ENCODE measurements at regions not wholly inside any gene's neighbourhood (a gene's known extent, or its start where the extent isn't known, plus 50 kb on each side); places are given as distances from the start of the nearest gene placed in this dataset.

DNA sequence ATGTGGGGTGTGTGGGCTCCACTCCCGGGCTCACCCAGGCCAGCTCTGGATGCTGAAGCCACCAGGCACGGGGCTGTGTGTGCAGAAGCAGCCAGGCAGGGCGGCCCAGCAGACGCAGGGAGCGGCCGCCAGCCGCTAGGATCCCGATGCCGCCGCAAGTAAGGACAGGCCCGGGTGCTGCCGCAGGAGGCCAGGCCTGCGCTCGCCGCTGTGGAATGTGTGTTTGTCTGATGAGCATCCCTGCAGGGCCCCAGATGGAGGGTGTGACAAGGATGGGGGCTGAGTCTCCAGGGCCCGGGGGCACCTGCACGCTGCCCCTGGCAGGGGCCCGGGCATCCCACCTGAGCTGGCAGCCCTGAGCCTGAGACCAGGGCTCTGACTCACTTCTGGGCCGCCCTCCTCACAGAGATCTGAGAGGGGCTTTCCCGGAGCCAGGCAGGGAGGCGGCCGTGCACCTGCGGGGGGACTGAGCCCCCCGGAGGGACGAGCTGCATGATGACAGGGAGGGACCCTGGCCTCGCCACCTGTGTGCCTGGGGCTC is 101.5 kb downstream of the FOXL3 start:
- Mint-ChIP-seq H3K36me3 (ENCODE audit: low read depth) (no peaks in the 10 kb centered on the region), H3K4me3 (no peak overlapping the region), H3K27ac (no peak overlapping the region), H3K4me1 (ENCODE audit: low read depth) (no peaks in the 10 kb centered on the region), H3K27me3 (ENCODE audit: low read depth) (peaks cover 2% of the 10 kb centered on the region), H3K9me3 (peaks cover 25% of the 10 kb centered on the region)
- DNase-seq (ENCODE audit: low spot score): no peak

DNA sequence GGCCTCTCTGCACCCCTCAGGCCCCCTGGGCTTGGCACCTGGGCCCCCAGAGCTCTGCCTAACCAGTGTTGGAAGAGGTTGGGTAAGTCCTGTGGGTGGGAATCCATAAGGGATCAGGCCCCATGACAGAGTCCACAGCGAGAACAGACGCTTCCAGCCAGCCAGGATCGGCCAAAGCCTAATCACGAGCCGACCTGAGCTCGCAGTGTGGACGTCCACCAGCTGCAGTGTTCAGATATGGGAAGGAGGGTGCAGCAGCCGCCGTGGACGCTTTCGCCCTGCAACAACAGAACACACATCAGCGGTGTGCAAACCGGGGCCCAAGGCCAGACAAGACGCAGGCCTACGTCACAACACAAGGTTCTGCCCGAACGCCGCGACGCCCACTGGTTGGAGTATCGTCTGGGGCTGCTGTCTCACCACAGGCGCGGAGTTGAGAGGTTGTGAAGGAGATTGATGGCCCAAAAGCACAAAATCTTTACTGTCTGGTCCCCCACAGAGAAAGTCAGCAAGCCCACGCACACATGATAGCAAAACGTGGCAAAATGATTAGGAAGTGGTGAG is 102.1 kb downstream of the FOXL3 start:
- H3K9me3 Mint-ChIP-seq: peaks cover 28% of the 10 kb centered on the region
- peaks cover 2% of the 10 kb centered on the region for H3K27me3 Mint-ChIP-seq (ENCODE audit: low read depth)
- H3K4me3 Mint-ChIP-seq: no peak overlapping the region
- H3K4me1 Mint-ChIP-seq (ENCODE audit: low read depth): no peaks in the 10 kb centered on the region
- H3K27ac Mint-ChIP-seq: no peak overlapping the region
- DNase-seq (ENCODE audit: low spot score): no peak
- H3K36me3 Mint-ChIP-seq (ENCODE audit: low read depth): no peaks in the 10 kb centered on the region

DNA sequence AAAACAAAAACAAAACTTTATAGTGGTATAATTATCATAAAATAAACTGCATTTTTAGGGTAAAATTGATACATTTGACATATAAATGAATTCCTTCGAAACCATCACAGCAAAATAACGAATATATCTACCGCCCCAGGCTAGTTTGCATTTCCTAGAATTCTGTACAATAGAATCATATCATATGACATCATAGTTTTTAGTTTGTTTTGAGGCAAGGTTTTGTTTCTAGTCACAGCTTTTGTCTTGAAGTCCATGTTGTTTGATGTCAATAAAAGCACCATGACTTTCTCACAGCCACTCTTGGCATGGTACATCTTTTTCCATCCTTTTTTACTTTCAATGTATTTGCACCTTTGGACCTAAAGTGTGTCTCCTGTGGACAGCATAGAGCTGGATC is 102.9 kb downstream of the FOXL3 start:
- Mint-ChIP-seq H3K9me3 (peaks cover 28% of the 10 kb centered on the region), H3K4me3 (no peak overlapping the region), H3K36me3 (ENCODE audit: low read depth) (no peaks in the 10 kb centered on the region), H3K27ac (no peak overlapping the region), H3K27me3 (ENCODE audit: low read depth) (peaks cover 2% of the 10 kb centered on the region), H3K4me1 (ENCODE audit: low read depth) (no peaks in the 10 kb centered on the region)
- DNase-seq (ENCODE audit: low spot score): no peak

DNA sequence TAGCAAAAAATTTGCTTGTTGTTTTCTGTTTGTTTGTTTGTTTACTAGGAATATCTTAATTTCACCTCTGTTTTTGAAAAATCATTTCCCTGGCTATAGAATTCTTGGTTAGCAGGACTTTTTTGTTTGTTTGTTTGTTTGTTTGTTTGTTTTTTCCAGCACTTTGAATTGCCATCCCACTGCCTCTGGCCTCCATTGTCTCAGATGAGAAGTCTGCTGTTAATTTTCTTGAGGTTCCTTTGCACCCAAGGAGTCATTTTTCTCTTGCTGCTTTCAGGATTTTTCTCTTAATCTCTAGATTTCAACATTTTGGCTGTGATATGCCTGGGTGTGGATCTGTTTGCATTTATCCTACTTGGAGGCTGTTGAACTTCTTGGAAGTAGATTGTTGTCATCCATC is 105.7 kb downstream of the FOXL3 start:
- H3K36me3 Mint-ChIP-seq (ENCODE audit: low read depth): no peaks in the 10 kb centered on the region
- H3K27me3 Mint-ChIP-seq (ENCODE audit: low read depth): peaks cover 2% of the 10 kb centered on the region
- H3K27ac Mint-ChIP-seq: no peak overlapping the region
- H3K4me3 Mint-ChIP-seq: no peak overlapping the region
- no peak for DNase-seq (ENCODE audit: low spot score)
- peaks cover 45% of the 10 kb centered on the region for H3K9me3 Mint-ChIP-seq
- no peaks in the 10 kb centered on the region for H3K4me1 Mint-ChIP-seq (ENCODE audit: low read depth)

DNA sequence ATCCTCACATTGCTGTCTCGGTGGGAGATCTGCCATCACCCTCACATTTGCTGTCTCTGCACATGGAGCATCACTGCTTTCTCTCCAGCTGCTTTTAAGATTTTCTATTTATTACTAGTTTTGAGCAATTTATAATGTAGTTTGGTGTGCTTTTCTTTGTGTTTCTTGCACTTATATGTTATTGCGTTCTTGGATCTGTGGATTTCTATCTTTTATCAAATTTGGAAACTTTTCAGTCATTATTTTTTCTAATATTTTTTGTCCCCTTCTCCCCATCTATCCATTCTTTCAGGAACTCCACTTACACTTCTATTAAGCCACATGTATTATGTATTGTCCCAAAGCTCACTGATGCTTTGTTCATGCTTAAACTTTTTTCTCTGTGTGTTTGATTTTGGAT is 108.9 kb downstream of the FOXL3 start:
- no peak for DNase-seq (ENCODE audit: low spot score)
- no peaks in the 10 kb centered on the region for H3K36me3 Mint-ChIP-seq (ENCODE audit: low read depth)

DNA sequence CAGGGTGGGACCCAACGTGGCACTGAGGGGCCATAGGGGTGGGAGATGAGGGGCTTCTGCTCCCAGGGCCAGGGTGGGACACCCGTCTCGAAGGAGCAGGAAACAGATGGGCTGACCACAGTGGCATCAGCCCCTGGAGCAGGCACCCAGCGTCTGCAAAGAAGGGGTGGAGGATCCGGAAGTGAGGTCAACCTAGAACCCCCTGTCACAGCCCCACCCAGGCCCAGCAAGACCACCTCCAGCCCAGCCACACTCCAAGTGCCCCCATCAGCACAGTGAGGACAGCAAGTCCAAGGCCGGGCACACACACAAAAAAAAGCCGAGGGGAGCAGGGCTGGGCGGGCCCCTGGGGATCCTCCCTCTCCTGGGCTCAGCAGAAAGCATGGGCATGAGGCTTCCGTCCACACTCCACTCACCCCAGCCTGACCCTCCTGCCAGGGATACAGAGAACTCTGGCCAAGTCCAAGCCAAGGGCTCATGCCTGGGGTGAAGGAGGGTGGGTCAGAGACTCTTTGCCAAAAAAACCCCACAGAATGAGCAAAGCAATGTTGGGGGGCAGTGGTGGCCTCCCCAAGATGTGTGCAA is 111.0 kb downstream of the FOXL3 start:
- H3K36me3 Mint-ChIP-seq (ENCODE audit: low read depth): no peaks in the 10 kb centered on the region
- no peaks in the 10 kb centered on the region for H3K4me1 Mint-ChIP-seq (ENCODE audit: low read depth)
- no peak overlapping the region for H3K4me3 Mint-ChIP-seq
- no peak overlapping the region for H3K27ac Mint-ChIP-seq
- peaks cover under 1% of the 10 kb centered on the region for H3K27me3 Mint-ChIP-seq (ENCODE audit: low read depth)
- no peak for DNase-seq (ENCODE audit: low spot score)
- H3K9me3 Mint-ChIP-seq: peaks cover 25% of the 10 kb centered on the region

More for the DNA sequence above, 108.9 kb downstream of the FOXL3 start:
- H3K27ac Mint-ChIP-seq: no peak overlapping the region
- no peaks in the 10 kb centered on the region for H3K4me1 Mint-ChIP-seq (ENCODE audit: low read depth)
- H3K27me3 Mint-ChIP-seq (ENCODE audit: low read depth): peaks cover 2% of the 10 kb centered on the region
- peaks cover 42% of the 10 kb centered on the region for H3K9me3 Mint-ChIP-seq
- no peak overlapping the region for H3K4me3 Mint-ChIP-seq

DNA sequence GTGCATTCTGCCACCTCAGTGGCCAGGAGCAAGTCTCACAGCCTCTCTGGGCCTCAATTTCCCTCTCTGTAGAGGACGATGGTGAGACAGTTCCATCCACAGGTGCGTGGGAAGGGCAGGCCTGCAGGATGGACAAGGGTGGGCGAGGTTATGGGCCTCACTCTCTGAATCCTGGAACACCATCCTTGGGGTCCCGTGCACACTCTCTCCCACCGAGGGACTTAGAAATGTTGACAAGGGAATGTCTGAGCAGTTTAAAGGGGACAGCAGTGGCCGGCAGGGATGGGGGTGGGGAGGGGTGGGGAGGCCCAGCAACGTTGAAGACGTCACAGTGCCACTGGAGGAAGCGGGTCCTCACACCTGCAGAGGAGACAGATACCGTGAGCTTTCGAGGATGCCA is 111.5 kb downstream of the FOXL3 start:
- Mint-ChIP-seq H3K4me3 (no peak overlapping the region), H3K27ac (no peak overlapping the region), H3K4me1 (ENCODE audit: low read depth) (no peaks in the 10 kb centered on the region), H3K36me3 (ENCODE audit: low read depth) (no peaks in the 10 kb centered on the region), H3K27me3 (ENCODE audit: low read depth) (no peaks in the 10 kb centered on the region), H3K9me3 (peaks cover 20% of the 10 kb centered on the region)
- no peak for DNase-seq (ENCODE audit: low spot score)

DNA sequence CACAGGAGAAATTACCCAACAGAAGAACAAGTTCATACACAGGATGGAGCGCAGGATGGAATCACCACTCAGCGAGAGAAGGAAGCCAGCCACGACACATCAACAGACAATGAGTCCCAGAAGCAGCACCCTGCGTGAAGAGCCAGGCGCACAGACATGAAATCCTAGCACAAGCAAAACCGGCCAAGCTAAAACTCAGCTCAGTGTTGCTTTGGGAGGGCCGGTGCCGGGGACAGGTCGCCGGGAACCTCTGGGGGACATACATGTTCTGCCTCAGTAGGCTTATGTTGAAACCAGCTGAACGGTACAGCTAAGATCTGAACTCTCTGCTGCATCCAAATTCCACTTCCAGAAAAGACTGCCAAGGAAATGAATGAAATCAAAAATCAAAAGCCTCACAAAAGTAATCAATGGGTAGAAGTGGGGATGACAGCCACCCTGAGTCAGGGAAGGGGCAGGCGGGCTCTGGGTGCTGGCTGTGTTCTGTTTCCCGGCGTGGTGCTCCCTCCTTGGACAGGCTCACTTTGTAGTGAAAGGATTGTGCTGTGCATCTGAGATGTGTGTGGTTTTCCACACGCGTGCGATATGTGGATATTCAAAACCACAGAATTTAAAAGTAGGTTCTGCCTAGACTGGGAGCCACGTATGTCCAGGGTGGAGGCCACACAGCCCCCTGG is 114.7 kb downstream of the PDGFA start:
- H3K4me3 Mint-ChIP-seq: no peak overlapping the region
- H3K4me1 Mint-ChIP-seq (ENCODE audit: low read depth): no peaks in the 10 kb centered on the region
- H3K27ac Mint-ChIP-seq: no peak overlapping the region
- no peaks in the 10 kb centered on the region for H3K27me3 Mint-ChIP-seq (ENCODE audit: low read depth)
- H3K9me3 Mint-ChIP-seq: peaks cover under 1% of the 10 kb centered on the region
- H3K36me3 Mint-ChIP-seq (ENCODE audit: low read depth): no peaks in the 10 kb centered on the region
- DNase-seq (ENCODE audit: low spot score): no peak

DNA sequence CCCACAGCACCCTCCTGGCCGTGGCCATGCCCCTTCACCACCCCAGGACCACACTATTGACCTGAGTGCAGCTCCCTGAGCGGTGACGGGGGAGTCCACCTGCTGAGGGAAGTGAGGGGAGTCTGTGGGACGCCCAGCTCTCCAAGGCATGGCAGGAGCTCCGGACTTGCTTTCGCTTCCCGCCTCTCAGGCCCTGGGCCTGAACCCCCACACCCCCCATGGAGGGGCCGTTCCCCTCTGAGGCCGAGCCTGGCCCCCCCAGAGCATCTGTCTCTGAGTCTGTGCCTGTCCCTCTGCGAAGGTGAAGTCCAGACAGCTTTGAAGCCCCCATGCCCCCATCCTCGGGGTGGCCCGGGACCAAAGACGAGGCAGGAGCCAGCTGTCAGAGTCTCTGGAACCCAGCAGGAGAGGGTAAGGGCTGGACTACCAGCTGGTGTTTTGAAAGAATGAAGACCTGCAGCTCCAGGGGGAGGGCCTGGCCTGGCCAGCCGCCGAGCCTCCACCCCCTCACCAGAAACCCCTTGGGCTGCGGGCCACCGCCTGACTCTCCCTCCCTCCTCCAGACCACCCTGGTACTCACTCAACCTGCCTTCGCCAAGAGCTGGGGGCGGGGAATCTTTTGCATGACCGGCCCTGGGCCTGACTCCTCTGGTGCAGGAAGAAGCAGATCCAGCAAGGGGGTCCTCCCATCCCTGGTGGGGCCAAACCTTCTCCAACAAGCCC is 114.0 kb downstream of the PDGFA start:
- DNase-seq (ENCODE audit: low spot score): no peak
- H3K36me3 Mint-ChIP-seq (ENCODE audit: low read depth): no peaks in the 10 kb centered on the region
- no peaks in the 10 kb centered on the region for H3K9me3 Mint-ChIP-seq
- no peak overlapping the region for H3K4me3 Mint-ChIP-seq
- no peaks in the 10 kb centered on the region for H3K27me3 Mint-ChIP-seq (ENCODE audit: low read depth)
- no peak overlapping the region for H3K27ac Mint-ChIP-seq
- no peaks in the 10 kb centered on the region for H3K4me1 Mint-ChIP-seq (ENCODE audit: low read depth)

DNA sequence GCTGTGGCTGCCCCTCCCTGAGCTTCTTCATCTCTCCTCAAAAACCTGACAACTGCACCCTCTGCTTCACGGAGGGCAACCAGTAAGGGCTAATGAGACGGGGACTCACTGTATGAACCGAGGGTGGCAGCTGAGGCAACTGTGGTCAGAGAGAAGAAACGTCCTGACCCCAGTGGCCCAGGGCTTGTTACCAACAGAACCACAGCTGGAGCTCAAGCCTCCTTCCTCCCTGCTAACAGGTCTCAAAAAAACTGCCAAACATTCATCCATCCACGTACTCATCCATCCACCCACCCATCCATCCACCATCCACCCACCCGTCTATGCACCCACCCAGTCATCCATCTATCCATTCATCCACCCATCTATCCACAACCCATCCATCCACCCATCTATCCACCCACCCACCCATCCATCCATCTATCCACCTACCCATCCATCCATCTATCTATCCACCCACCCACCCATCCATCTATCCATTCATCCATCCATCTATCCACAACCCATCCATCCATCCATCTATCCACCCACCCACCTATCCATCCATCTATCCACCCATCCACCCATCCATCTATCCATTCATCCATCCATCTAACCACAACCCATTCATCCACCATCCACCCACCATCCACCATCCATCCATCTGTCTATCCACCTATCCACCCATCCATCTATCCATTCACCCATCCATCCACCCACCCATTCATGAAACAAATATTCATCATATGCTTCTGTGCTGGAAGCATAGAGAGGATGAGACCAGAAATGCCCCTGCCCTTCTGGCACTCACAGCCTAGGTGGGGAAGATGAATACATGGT is 111.7 kb downstream of the PDGFA start:
- H3K9me3 Mint-ChIP-seq: no peaks in the 10 kb centered on the region
- H3K4me3 Mint-ChIP-seq: no peak overlapping the region
- no peaks in the 10 kb centered on the region for H3K4me1 Mint-ChIP-seq (ENCODE audit: low read depth)
- no peaks in the 10 kb centered on the region for H3K36me3 Mint-ChIP-seq (ENCODE audit: low read depth)
- DNase-seq (ENCODE audit: low spot score): no peak
- H3K27me3 Mint-ChIP-seq (ENCODE audit: low read depth): no peaks in the 10 kb centered on the region
- H3K27ac Mint-ChIP-seq: no peak overlapping the region

DNA sequence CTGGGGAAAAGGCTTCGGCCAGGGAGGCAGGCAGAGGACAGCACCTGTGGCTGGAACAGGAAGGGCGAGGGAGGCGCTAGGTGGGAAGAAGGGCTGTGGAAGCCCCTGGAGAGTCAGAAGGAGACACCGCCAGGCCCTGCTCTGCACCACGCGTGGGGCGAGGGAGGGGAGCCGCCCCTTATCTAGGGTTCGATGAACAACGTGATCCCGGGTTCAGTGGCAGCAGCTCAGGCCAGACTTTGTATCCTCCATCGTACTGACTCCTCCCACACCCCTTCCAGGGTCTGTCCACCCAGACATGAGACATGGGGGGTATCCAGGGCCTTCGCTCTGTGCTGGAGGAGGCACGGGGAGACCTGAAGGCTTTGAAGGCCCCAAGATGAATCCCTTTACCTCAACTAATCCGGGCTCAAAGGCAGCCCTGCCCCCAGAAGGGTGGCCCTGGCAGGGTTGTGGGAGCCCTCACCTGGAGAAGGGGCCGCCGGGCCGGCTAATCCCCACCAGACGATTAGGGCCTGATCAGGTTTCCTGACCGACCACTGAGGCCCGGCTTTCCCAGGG is 110.8 kb downstream of the PDGFA start:
- H3K36me3 Mint-ChIP-seq (ENCODE audit: low read depth): no peaks in the 10 kb centered on the region
- no peak for DNase-seq (ENCODE audit: low spot score)
- H3K9me3 Mint-ChIP-seq: no peaks in the 10 kb centered on the region
- H3K27me3 Mint-ChIP-seq (ENCODE audit: low read depth): no peaks in the 10 kb centered on the region
- no peak overlapping the region for H3K27ac Mint-ChIP-seq
- H3K4me3 Mint-ChIP-seq: no peak overlapping the region
- no peaks in the 10 kb centered on the region for H3K4me1 Mint-ChIP-seq (ENCODE audit: low read depth)

DNA sequence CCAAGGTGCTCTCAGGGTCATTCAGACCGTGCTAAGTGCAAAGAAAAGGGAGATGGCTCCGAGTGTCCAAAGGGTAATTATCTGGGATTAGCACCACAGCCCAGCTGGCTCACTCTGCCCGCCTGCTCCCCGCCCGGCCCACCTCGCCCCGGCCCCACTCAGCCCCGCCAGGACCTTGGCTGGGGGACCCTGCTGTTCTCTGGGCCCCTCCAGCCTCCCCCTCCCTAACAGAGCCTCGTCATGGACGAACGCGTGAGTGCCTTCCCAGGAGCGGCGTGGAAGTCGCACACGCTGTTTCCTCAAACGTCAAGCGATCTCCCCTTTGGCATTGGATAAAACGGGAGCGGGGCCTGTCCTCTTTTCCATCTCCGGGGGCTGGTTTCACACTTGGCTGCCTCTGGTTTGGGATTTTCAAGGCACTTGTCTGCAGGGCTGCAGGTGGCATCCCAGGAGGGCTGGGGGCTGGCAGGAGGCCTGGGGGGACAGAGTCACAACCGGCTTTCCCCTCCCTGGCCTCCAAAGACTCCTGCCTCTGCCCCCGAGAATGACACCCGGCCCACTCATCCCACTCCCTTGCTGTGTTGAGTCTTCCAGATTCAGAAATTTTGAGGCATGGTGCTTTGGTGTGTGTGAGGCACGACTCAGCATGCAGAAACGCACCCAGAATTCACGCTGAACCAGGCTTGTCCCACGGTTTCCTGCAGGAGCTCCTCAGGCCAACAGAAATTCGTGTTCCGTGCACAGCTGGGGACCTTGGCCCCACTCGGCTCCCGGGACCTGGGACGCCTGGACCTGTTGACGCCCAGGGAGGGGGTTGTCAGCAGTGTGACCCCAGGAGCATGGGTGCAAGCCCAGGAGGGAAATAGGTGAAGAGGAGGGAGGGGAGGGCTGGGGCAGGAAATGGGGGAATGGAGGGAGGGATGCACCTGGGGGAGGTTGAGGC is 110.0 kb downstream of the PDGFA start:
- no peak for DNase-seq (ENCODE audit: low spot score)
- Mint-ChIP-seq H3K36me3 (ENCODE audit: low read depth) (no peaks in the 10 kb centered on the region), H3K4me1 (ENCODE audit: low read depth) (no peaks in the 10 kb centered on the region), H3K27me3 (ENCODE audit: low read depth) (no peaks in the 10 kb centered on the region), H3K27ac (no peak overlapping the region), H3K9me3 (no peaks in the 10 kb centered on the region), H3K4me3 (no peak overlapping the region)
